Tibial artery (tissue), 4 donors: ENCODE measurements at regions not wholly inside any gene's neighbourhood (a gene's known extent, or its start where the extent isn't known, plus 50 kb on each side); places are given as distances from the start of the nearest gene placed in this dataset.

Experiments
- DNase-seq, 2 donors: peaks; one replicate each; pipeline ENCODE4 v3.0.0-alpha.2; 2019
- H3K27ac ChIP-seq, 2 donors: fragments of 200-600 bp; sonication (generic) in 1 of 2; 1 replicate in 1 of 2; 2 replicates in 1 of 2; pipeline ENCODE4 v1.5.1; 2018 to 2019; ENCODE audit warnings: mild to moderate bottlenecking in 1 of 2
- H3K27me3 ChIP-seq, 2 donors: fragments of 200-600 bp; sonication (generic) in 1 of 2; one replicate each; pipeline versions ENCODE4 v1.5.1 to v1.6.0; 2016 to 2019
- H3K36me3 ChIP-seq, 3 donors: fragments of 200-600 bp; sonication (generic) in 2 of 3; one replicate each; pipeline ENCODE4 v1.5.1; 2016 to 2019; ENCODE audit warnings: mild to moderate bottlenecking in 2 of 3
- H3K4me1 ChIP-seq, 4 donors: fragments of 200-600 bp; sonication (generic) in 2 of 4; 1 replicate in 3 of 4; 2 replicates in 1 of 4; pipeline ENCODE4 v1.5.1; 2016 to 2019
- H3K4me3 ChIP-seq, 2 donors: fragments of 200-600 bp; sonication (generic) in 1 of 2; 1 replicate in 1 of 2; 2 replicates in 1 of 2; pipeline ENCODE4 v1.5.1; 2018 to 2019; ENCODE audit warnings: mild to moderate bottlenecking in 2 of 2
- H3K9me3 ChIP-seq, 3 donors: fragments of 200-600 bp; sonication (generic) in 1 of 3; one replicate each; pipeline ENCODE4 v1.5.1; 2016 to 2019
- CTCF ChIP-seq, 2 experiments: fragments of 200-600 bp in 1 of 2; fragments of 450-650 bp in 1 of 2; IDR thresholded peaks; one replicate each; pipeline ENCODE4 v1.5.1; 2017 to 2019; ENCODE audit warnings: antibody characterized with exemption in 2 of 2, mild to moderate bottlenecking in 1 of 2, moderate library complexity in 1 of 2
- intact Hi-C: fragments of 100-400 bp; cut with DNase I; formaldehyde crosslinking; loops from one replicate; pipeline ENCODE4 v1.15.0; 2023; ENCODE audit warnings: low total_unique reads

GRCh38 chr15:25600751-25601150 lies 161.9 kb upstream of the UBE3A start:
- no peak overlapping the region for H3K4me3 ChIP-seq
- TF ChIP-seq CTCF (IDR thresholded peaks at IDR 0.05): no peak
- H3K9me3 ChIP-seq: no peaks in the 10 kb centered on the region
- DNase-seq: no peak
- no peaks in the 10 kb centered on the region for H3K27me3 ChIP-seq
- intact Hi-C loops: loop anchor here (5.0 kb wide), 1 partner anchor 143 kb away; no protein-coding TSS in a partner anchor
- no peaks in the 10 kb centered on the region for H3K36me3 ChIP-seq
- peaks cover 0 to 15% (median 0%) of the 10 kb centered on the region in 4 donors for H3K4me1 ChIP-seq
- no peak overlapping the region for H3K27ac ChIP-seq

- Histone ChIP-seq H3K9me3 (peaks cover 0 to 4% (median 2%) of the 10 kb centered on the region in 3 donors), H3K27ac (peak overlapping the region; percentile 70 to 72), H3K36me3 (no peaks in the 10 kb centered on the region), H3K4me3 (peak overlapping the region; percentile 31 to 44), H3K4me1 (peaks cover 0 to 15% (median 0%) of the 10 kb centered on the region in 4 donors), H3K27me3 (no peaks in the 10 kb centered on the region)
- no peak for DNase-seq
- intact Hi-C loops: no loop called here
- TF ChIP-seq CTCF (IDR thresholded peaks at IDR 0.05): no peak
Measured at GRCh38 chr15:25597571-25597970, 158.7 kb upstream of the UBE3A start.

GRCh38 chr15:25596644-25597562 lies 158.1 kb upstream of the UBE3A start:
- peaks cover 0 to 8% (median 4%) of the 10 kb centered on the region in 3 donors for H3K9me3 ChIP-seq
- peaks cover 0 to 15% (median 0%) of the 10 kb centered on the region in 4 donors for H3K4me1 ChIP-seq
- no peak for DNase-seq
- intact Hi-C loops: no loop called here
- no peak for TF ChIP-seq CTCF (IDR thresholded peaks at IDR 0.05)
- H3K36me3 ChIP-seq: no peaks in the 10 kb centered on the region
- no peaks in the 10 kb centered on the region for H3K27me3 ChIP-seq
- peak overlapping the region; percentile 31 to 44 for H3K4me3 ChIP-seq
- H3K27ac ChIP-seq: peak overlapping the region; percentile 70 to 72

- TF ChIP-seq CTCF (IDR thresholded peaks at IDR 0.05): no peak
- H3K36me3 ChIP-seq: no peaks in the 10 kb centered on the region
- H3K27me3 ChIP-seq: no peaks in the 10 kb centered on the region
- no peak for DNase-seq
- H3K27ac ChIP-seq: no peak overlapping the region
- intact Hi-C loops: no loop called here
- H3K9me3 ChIP-seq: peaks cover 0 to 16% (median 0%) of the 10 kb centered on the region in 3 donors
- H3K4me1 ChIP-seq: no peaks in the 10 kb centered on the region
- H3K4me3 ChIP-seq: no peak overlapping the region
Measured at GRCh38 chr15:25587616-25588340, 149.0 kb upstream of the UBE3A start.

GRCh38 chr15:25582886-25583285 lies 144.1 kb upstream of the UBE3A start:
- Histone ChIP-seq H3K27me3 (no peaks in the 10 kb centered on the region), H3K9me3 (peaks cover 0 to 11% (median 0%) of the 10 kb centered on the region in 3 donors), H3K4me3 (no peak overlapping the region), H3K27ac (no peak overlapping the region), H3K36me3 (no peaks in the 10 kb centered on the region), H3K4me1 (no peaks in the 10 kb centered on the region)
- DNase-seq: no peak
- no peak for TF ChIP-seq CTCF (IDR thresholded peaks at IDR 0.05)
- intact Hi-C loops: no loop called here
